ENCODE measurements at regions not wholly inside any gene's neighbourhood (a gene's known extent, or its start where the extent isn't known, plus 50 kb on each side); places are given as distances from the start of the nearest gene placed in this dataset.

- Mint-ChIP-seq H3K4me3 (no peak overlapping the region), H3K4me1 (ENCODE audit: low read depth) (no peaks in the 10 kb centered on the region), H3K27me3 (ENCODE audit: low read depth) (no peaks in the 10 kb centered on the region), H3K9me3 (ENCODE audit: insufficient read depth) (peaks cover 87% of the 10 kb centered on the region), H3K27ac (no peak overlapping the region), H3K36me3 (ENCODE audit: low read depth) (no peaks in the 10 kb centered on the region)
- ChIA-PET CTCF (no interaction called here), POLR2A (no interaction called here)
- DNase-seq (no peak), ATAC-seq (no peak)
Measured at GRCh38 chr19:27652281-27652680, 1560.7 kb downstream of the UQCRFS1 start.

- no peaks in the 10 kb centered on the region for H3K36me3 Mint-ChIP-seq (ENCODE audit: low read depth)
- no peaks in the 10 kb centered on the region for H3K27me3 Mint-ChIP-seq (ENCODE audit: low read depth)
- DNase-seq (no peak), ATAC-seq (no peak)
- ChIA-PET POLR2A (no interaction called here), CTCF (no interaction called here)
- no peak overlapping the region for H3K27ac Mint-ChIP-seq
- no peaks in the 10 kb centered on the region for H3K4me1 Mint-ChIP-seq (ENCODE audit: low read depth)
- H3K9me3 Mint-ChIP-seq (ENCODE audit: insufficient read depth) = peaks cover 45% of the 10 kb centered on the region
- H3K4me3 Mint-ChIP-seq = no peak overlapping the region
Measured at GRCh38 chr19:27647423-27647822, 1565.5 kb downstream of the UQCRFS1 start.

- Mint-ChIP-seq H3K4me3 (no peak overlapping the region), H3K36me3 (ENCODE audit: low read depth) (no peaks in the 10 kb centered on the region), H3K4me1 (ENCODE audit: low read depth) (no peaks in the 10 kb centered on the region), H3K27me3 (ENCODE audit: low read depth) (no peaks in the 10 kb centered on the region), H3K27ac (no peak overlapping the region), H3K9me3 (ENCODE audit: insufficient read depth) (peaks cover 36% of the 10 kb centered on the region)
- ChIA-PET POLR2A (no interaction called here), CTCF (no interaction called here)
- DNase-seq = no peak
- ATAC-seq = no peak
Measured at GRCh38 chr19:27635401-27635800, 1577.5 kb downstream of the UQCRFS1 start.

GRCh38 chr19:27618006-27618405 is 1594.9 kb downstream of the UQCRFS1 start:
- peaks cover 44% of the 10 kb centered on the region for H3K9me3 Mint-ChIP-seq (ENCODE audit: insufficient read depth)
- POLR2A ChIA-PET = no interaction called here
- H3K4me1 Mint-ChIP-seq (ENCODE audit: low read depth) = no peaks in the 10 kb centered on the region
- no peak overlapping the region for H3K4me3 Mint-ChIP-seq
- ATAC-seq = no peak
- no peak overlapping the region for H3K27ac Mint-ChIP-seq
- no peaks in the 10 kb centered on the region for H3K36me3 Mint-ChIP-seq (ENCODE audit: low read depth)
- no peak for DNase-seq
- CTCF ChIA-PET = no interaction called here
- no peaks in the 10 kb centered on the region for H3K27me3 Mint-ChIP-seq (ENCODE audit: low read depth)

GRCh38 chr19:27580906-27581305 is 1632.0 kb downstream of the UQCRFS1 start:
- Mint-ChIP-seq H3K9me3 (ENCODE audit: insufficient read depth) (peaks cover 43% of the 10 kb centered on the region), H3K27me3 (ENCODE audit: low read depth) (no peaks in the 10 kb centered on the region), H3K27ac (no peak overlapping the region), H3K36me3 (ENCODE audit: low read depth) (no peaks in the 10 kb centered on the region), H3K4me3 (no peak overlapping the region), H3K4me1 (ENCODE audit: low read depth) (no peaks in the 10 kb centered on the region)
- ChIA-PET CTCF (no interaction called here), POLR2A (no interaction called here)
- ATAC-seq (no peak), DNase-seq (no peak)

All from activated CD8-positive, alpha-beta T cell treated with anti-CD3 and anti-CD28 coated beads, Interleukin-2, amount 10 ng/mL, durations not matched to agents 7 days and 5 days (primary cell).